ENCODE measurements at regions not wholly inside any gene's neighbourhood (a gene's known extent, or its start where the extent isn't known, plus 50 kb on each side); places are given as distances from the start of the nearest gene placed in this dataset.
"Not testable (repeated sequence)": the region's sequence is repeated elsewhere in the genome, so short reads cannot be mapped to it uniquely, and the experiment has no call there.

DNA sequence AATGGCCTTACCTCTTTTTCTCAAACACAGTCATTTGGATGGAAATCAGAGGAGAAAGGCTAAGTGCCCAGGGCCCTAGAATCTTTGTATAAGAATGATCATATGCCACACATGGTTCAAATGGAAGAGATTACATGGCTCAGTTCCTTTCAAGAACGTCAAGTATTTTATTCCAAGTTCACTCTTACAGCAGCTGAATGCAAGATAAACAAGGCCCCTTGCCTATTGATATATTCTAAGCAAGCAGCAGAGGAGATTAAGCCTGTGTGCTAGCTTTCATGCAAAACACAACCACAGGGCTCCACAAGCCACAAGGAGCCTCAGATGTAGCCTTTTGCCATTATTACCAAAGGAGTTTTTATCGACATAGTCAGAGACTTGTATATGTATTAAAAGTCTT lies 55.3 kb upstream of the SLCO6A1 start:
- DNase-seq (ENCODE audit: low read depth) = no peak

DNA sequence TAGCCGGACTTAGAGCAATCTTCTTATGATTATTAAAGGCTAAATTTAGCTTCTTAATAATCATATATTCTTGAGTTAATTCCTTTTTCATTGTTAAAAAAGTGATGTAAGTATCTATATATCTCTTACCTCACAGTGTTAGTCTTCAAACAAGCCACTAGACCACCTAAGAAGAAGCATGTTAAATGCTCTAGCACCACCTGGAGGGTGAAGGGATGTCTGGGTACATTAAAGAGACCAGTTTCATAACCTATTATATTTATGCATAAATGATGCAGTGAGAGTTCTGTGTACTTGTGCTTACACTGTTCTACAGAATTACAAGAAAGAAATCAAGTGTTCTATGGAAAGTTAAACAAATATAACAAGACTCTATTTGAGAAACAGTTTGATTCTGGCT lies 55.9 kb upstream of the SLCO6A1 start:
- peak; percentile 52 for DNase-seq (ENCODE audit: low read depth)

DNA sequence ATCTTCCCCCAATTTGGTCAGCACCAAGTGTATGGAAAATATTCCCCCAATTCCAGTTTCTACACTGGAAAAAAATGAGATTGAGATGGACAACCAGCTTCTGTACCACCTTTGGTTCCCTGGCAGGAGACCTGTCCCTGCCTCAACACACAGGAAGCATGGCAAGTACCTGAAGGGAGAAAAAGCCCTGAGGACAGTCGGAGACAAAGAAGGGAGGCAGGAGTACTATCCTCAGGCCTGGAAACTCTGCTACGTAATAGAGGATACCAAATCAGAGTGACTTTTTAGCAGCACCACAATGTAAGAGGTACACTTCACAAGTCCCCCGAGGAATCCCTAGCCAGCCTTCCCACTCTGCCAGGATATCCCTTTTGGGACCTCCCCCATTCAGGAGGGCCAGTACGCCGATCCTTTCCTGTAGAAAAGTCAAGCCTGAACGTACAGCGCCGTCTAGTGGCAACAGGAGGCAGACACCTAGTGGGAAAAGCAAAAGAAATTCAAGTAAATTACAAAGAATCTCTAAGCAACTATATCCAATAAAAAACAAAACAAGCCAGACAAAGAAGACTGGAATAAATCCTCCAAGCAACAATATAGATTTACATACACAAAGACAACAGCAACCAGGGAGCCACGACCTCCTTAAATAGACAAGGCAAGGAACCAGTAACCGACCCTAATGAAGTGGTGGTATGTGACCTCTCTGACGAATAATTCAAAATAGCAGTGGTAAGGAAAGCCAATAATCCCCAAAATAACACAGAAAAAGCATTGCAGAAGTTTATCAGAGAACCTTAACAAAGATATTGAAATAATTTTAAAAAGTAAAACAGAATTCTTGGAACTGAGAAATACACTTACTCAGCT lies 63.3 kb upstream of the SLCO6A1 start:
- peak; percentile 54 for DNase-seq (ENCODE audit: low read depth)

DNA sequence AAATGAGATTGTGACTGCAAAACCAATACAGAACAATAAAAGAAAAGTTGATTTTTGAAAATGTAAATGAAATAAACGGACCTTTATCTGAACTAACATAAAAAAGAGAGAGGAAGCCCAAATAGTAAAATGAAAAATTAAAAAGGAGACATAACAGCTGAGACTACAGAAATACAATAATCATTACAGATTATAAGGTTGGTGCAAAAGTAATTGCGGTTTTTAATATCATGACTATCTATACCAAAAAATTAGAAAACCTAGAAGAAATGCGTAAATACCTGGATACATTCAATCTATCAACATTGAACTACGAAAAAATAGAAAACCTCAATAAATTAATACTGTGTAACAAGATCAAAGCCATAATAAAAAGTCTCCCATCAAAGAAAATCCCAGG lies 71.9 kb upstream of the SLCO6A1 start:
- no peak for DNase-seq (ENCODE audit: low read depth)

DNA sequence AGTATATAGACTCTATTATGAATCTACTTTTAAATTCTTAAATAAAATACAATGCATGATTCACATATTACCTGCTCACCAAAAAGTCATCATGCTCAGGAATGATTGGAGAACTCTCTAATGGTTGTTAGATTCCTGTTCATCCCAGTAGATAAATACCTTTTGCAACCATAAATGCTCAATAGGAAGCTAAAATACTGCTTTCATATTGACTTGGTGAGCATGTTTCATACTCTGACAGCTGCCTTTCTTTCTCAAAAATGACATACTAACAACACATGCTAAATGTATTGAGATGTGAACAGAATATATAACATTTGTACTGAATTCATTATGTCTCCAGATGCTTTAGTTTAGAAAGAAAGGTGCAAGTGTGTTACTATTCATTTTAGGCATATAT lies 79.6 kb upstream of the SLCO6A1 start:
- no peak for DNase-seq (ENCODE audit: low read depth)

DNA sequence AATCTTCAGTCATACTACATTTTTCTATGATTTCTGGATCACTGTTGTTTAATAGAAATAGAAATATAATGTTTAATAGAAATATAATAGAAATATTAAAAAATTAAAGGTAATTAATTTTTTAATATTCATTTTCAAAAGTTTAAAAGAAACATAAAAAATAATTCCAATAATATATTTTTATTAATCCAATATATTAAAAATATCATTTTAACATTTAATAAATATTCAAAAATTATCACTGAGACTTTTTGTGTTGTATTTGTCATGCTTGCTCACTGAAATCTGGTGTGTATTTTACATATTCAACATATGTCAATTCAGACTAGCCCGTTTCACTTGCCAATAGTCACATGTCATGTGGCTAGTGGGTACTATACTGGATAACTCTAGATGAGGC lies 80.6 kb upstream of the SLCO6A1 start:
- no peak for DNase-seq (ENCODE audit: low read depth)

DNA sequence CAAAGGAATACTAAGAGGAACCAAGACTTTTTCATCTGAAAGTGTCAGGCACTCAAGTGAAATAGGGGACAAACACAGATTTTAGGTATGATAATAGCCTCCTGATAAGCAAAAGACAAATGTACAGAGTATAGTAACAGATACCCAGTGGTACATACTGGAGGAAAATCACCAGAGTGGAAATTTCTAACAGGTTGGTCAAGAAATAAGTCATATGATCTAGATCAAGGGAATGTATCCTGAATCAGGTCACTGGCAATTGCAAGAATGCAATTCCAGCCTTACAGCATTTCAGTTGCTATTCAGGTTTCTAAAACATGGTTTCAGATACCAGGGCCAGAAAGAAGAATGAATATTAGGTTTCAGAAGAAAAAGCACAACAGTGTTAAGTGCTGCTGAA lies 82.2 kb upstream of the SLCO6A1 start:
- DNase-seq (ENCODE audit: low read depth) = no peak

DNA sequence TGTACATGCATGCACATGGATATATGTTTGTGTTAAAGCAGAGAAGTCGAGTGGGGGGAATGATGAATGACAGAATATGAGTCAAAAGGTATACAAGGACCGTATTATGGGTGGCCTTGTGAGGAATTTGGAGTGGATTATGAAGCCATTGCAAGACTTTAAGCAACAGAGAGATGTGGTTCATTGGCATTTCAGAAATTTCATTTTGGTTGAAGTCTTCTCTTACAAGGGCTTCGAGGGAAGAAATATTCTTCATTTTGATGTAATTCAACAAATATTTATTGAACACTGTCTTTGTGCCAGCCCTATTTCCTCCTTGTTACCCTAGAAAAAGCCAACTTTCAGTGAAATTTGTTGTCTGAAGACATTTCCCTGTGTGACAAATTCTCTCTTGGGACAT lies 83.9 kb upstream of the SLCO6A1 start:
- peak; percentile 4 for DNase-seq (ENCODE audit: low read depth)

DNA sequence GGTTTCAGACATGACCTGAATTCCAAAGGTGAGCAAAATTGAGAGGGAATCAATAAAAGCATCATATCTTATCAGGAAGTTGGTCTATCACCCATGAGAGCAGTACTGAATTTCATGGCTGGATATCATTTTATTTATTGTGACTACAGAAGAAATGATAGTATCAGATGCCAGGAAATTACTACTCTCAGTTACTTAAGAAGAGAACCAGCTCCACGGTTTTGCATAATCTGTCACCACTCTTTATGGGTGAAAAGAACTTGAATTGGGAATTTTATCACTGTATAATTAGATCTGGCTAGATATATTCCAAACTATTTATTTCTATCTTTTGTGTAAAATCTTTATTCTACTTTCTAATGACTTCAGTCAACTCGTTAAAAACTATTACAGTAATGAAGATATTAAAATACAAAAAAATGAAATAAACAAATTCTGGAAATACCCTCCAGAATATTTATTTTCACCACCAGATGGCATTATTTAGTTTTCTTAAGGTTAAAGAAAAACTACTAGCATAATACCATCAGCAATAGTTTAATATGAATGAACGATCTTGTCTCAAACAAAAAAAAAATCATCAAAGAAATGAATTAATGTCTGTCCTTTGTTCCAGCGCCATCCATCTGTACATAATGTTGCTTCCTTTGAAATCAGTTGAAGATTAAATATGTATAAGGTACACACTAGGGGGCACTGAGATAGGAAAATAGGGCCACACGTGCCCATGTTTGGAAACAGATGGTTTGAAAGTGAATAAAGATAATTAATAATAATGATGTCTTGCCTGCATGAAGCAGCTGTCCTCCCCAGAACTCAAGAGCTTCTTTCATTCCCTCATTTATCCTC lies 84.7 kb upstream of the SLCO6A1 start:
- peak; percentile 49 for DNase-seq (ENCODE audit: low read depth)

DNA sequence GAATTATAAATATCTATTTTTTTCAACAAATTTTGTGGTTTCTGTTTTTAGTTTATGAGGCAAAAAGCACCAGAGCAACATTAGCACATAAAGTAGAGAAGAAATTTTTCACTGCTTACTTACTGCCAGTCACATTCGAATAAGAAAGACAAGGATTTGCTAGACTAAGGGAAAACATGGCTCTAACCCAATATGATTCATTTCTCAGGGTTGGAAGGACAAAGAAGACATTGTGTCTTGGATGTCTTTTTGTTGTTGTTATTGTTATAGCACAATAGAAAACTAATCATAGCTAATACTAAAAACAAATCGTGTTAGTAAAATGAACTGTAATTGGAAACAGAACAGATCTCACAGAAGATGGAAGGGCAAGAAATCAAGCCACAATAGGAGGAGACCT lies 90.9 kb upstream of the SLCO6A1 start:
- peak; percentile 3 for DNase-seq (ENCODE audit: low read depth)

DNA sequence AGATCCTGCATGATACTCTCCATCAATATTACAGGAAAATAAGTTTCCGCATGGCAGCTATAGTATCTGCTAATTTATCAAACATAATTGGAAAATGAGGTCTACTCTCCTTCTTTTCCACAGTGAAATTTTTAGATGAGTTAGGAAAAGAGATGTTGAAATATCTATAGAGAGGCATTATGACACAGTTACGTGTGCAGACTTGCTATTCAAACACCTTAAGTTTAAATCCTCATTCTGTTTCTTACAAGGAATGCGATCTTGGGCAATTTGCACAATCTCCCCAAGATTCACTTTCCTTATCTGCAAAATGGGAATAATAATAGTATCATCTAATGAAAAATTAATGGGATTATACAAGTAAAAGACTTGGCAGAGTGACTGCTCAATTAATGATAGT lies 91.7 kb upstream of the SLCO6A1 start:
- no peak for DNase-seq (ENCODE audit: low read depth)

DNA sequence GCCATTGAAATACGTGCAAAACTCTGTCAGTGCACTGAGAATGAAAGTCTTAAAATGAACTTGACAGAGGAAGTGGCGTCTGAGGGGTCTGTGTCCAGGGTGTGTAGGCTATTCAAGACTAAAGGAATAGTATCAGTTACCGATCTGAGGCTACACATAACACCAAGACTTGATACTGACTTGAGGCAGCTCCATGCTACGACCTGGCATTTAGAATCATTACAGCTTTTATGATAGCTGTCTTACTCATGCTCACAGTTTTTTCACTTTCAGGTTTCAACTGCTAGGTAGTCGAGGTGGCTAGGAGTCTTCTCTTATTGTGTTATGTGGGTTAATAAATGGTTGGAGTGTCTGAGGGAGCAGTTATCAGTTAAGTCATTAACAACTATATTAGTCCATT lies 92.8 kb upstream of the SLCO6A1 start:
- no peak for DNase-seq (ENCODE audit: low read depth)

DNA sequence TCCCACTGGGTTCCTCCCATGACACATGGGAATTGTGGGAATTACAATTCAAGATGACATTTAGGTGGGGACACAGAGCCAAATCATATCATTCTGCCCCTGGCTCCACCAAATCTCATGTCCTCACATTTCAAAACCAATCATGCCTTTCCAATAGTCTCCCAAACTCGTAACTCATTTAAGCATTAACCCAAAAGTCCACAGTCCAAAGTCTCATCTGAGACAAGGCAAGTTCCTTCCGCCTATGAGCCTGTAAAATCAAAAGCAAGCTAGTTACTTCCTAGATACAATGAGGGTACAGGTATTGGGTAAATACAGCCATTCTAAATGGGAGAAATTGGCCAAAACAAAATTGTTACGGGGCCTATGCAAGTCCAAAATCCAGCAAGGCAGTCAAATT lies 93.8 kb upstream of the SLCO6A1 start:
- not testable (repeated sequence) for DNase-seq (ENCODE audit: low read depth)

DNA sequence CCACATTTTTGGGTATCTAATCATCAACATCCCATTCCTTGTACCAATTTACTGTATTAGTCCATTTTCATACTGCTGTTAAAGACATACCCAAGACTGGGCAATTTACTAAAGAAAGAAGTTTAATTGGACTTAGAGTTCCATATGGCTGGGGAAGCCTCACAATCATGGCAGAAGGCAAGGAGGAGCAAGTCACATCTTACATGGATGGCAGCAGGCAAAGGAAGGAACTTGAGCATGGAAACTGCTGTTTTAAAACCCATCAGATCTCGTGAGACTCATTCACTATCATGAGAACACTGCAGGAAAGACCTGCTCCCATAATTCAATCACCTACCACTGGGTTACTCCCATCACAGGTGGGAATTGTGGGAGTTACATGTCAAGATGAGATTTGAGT lies 95.4 kb upstream of the SLCO6A1 start:
- DNase-seq (ENCODE audit: low read depth) = no peak

DNA sequence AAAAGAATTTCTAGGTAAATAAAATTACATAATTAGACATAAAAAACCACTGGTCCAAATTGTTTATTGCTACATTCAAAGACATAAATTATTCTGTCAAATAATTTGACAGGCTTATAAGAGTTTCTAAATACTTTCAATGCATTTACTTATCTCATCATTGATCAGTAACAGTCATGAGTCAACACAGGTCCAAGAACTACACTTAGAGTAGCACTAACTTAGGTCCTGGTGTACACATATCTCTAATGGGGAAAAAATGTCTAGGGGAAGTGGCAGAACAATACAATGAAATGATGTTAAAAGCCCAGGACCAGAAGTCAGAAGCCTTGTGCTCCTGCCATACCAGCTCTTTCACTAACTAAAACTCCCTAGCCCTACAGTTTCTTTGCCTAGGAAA lies 96.5 kb upstream of the SLCO6A1 start:
- peak; percentile 23 for DNase-seq (ENCODE audit: low read depth)

DNA sequence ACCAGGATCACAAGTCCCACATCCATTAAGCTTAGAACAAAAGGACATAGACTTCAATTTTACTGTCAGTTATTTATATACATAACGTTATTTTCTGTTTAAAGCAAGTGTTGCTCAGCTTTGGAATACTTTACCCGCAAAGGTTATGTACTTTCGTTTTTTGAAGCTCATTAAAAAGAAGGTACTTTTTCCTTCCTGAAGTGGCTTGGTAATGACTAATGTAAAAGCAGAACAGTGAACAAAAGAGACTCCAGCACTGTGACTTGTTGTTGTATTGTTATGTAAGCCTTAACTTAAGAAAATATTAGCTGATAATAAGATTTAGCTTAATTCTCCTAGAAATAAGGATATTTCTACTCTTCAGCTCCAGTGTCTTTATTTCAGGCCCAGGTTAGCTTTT lies 97.3 kb upstream of the SLCO6A1 start:
- no peak for DNase-seq (ENCODE audit: low read depth)

DNA sequence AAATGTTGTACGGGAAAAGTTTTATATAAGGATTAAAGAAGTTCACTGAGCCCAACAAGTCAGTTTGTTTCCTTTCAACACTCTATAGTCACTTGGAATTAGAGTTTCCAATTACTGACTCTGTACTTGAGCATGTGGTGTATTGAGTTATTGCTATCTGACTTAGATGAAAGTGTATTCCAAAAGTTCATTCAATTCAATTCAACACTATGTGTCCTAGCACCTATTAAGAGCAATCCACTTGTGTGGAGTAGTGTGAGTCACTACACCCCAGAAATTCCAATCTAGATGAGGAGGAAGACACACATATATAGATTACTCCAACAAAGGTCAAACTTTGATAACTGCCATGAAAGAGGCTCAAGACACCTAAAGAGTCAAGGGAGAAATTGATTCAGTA lies 98.2 kb upstream of the SLCO6A1 start:
- DNase-seq (ENCODE audit: low read depth) = peak; percentile 8

DNA sequence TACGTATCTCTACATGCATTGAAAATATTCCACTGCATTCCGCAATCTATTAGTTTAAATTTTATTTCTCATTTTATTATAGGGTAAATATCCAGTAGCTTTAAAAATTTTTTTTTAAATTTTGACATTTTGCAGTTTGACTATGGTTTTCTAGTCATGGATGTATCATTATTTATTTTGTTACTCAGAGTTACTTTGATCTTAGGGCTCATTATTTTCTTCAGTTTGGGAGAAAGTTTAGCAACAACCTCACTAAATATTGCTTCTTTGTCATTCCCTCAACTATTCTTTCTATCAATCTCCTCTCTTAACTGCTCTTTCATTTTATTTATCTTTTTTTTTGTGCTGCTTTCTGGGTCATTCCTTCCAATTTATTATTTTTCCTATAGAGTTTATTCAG lies 100.5 kb upstream of the SLCO6A1 start:
- DNase-seq (ENCODE audit: low read depth) = no peak

DNA sequence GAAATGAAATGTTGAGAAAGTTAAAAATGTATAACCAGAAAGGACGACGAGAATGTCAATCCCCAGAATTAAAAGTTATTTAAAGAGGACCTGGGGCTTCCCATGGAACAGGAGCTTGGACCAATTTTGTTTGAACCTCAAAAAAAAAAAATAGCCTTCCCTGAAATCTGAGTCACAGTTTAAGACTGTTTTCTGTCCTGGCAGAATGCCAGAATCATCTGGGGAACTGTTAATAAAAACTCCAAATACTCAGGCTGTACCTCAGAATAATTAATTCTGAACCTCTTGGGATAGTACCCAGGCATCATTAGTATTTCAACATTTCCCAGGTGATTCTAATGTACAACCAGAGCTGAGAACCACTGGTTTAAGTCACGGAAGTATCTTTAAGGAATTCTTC lies 102.2 kb upstream of the SLCO6A1 start:
- DNase-seq (ENCODE audit: low read depth) = peak; percentile 21

DNA sequence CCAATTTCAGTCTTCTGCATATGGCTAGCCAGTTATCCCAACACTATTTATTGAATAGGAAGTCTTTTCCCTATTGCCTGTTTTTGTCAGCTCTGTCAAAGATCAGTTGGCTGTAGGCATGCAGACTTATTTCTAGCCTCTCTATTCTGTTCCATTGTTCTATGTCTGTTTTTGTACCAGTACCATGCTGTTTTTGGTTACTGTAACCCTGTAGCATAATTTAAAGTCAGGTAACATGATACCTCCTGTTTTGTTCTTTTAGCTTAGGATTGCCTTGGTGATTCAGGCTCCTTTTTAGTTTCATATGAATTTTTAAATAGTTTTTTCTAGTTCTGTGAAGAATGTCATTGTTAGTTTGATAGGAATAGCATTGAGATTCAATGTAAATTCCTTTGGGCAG lies 104.9 kb upstream of the SLCO6A1 start:
- no peak for DNase-seq (ENCODE audit: low read depth)

DNA sequence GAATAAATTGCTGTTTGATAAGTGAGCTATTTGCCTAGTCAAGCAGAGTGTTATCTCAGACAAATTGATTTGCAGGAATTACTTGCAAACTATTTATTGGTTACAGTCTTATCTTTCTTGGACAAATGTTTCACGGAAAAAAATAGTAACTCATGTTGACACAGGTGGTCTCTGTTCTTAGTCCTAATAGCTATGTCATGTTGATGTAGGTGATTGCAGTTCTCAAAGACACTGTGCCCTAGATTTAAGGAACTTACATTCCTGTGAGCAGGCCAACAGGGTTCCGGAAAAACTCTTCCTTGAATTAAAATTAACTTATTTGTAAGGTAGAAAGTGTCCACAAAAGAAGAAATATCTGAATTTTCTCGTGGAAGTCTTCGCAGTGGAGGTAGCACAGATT lies 109.6 kb upstream of the SLCO6A1 start:
- no peak for DNase-seq (ENCODE audit: low read depth)

DNA sequence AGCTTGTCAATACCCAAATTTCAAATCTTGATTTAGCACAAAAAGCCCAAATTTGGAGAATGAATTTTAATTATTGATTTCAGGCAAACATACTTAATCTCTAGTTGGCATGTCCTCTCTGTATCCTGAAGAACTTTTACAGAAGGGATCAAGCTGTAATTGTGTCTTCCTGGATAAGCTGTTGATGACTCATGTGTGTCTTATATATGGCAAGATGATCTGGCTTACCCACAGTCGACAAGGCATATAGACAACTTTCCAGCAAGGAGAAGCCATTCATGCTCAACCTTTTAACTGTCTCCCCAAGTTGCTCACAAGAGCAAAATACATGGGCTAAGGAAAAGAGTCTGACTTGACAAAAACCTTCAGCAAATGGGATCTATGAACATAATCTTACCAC lies 112.5 kb upstream of the SLCO6A1 start:
- DNase-seq (ENCODE audit: low read depth) = peak; percentile 15

DNA sequence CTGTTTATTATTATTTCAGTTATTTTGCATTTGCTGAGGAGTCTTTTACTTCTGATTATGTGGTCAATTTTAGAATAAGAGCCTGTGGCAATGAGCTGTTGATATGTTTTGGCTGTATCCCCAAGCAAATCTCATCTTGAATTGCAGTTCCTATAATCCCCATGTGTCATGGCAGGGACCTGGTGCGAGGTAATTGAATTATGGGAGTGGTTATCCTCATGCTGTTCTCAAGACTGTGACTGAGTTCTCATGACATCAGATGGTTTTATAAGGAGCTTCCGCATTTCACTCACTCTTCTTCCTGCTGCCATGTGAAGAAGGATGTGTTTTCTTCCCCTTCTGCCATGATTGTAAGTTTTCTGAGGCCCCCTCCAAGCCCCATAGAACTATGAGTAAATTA lies 114.9 kb upstream of the SLCO6A1 start:
- DNase-seq (ENCODE audit: low read depth) = no peak
